Amniotic epithelial cell (primary cell): ENCODE measurements at regions not wholly inside any gene's neighbourhood (a gene's known extent, or its start where the extent isn't known, plus 50 kb on each side); places are given as distances from the start of the nearest gene placed in this dataset.

Experiments used
- DNase-seq: peaks from one replicate; pipeline ENCODE4 v3.0.0-alpha.2; 2010; ENCODE audit warnings: low read depth

GRCh38 chr3:124676236-124676635 is 54.0 kb upstream of the UMPS start:
- peak; percentile 47 for DNase-seq

- no peak for DNase-seq
Observed at GRCh38 chr3:124679048-124679638, 51.1 kb upstream of the UMPS start.
